Hematopoietic multipotent progenitor cell treated with erythropoietin and hydrocortisone succinate and interleukin-3 and kit ligand, for 17 days (in vitro differentiated cells): ENCODE measurements at regions not wholly inside any gene's neighbourhood (a gene's known extent, or its start where the extent isn't known, plus 50 kb on each side); places are given as distances from the start of the nearest gene placed in this dataset.
"Not testable (repeated sequence)": the region's sequence is repeated elsewhere in the genome, so short reads cannot be mapped to it uniquely, and the experiment has no call there.

Experiments
- DNase-seq: peaks from one replicate; pipeline ENCODE4 v3.0.0-alpha.2; 2015; ENCODE audit warnings: low spot score

DNA sequence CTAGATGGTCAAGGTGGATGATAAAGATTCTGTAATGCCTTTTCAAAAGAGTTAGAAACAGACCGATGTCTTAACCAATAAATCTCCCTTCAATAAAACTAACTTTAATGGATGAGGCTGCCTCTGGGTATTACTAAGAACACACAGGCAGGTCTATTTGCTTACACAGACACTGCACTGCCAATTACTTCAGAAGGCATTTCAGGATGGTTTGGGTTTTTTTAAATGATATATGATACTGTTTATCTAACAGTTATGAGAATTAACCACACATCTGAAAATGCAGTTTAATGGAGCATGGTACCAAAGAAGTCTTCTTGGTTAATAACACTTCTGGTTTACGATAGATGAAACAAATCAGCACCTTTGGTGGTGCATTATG lies 367.9 kb upstream of the GRAMD2B start:
- DNase-seq = no peak

DNA sequence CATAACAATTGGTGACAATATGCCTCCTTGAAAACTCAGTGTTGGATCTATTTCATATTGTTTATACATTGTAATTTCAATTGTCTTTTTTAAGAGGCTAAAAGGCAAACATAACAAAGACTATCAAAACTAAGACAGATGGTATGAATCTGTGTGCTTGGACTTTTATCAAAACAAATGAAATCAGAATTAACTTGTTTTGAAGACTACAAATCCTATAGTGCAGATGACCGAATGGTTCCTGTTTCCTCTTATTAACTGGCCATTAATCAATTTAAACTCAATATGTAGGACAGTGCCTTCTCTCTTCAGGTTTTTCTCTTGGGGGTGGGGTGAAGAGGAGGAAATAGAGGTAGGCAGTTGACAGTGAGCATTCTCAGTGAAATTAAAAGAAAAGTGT lies 366.9 kb upstream of the GRAMD2B start:
- DNase-seq = no peak

DNA sequence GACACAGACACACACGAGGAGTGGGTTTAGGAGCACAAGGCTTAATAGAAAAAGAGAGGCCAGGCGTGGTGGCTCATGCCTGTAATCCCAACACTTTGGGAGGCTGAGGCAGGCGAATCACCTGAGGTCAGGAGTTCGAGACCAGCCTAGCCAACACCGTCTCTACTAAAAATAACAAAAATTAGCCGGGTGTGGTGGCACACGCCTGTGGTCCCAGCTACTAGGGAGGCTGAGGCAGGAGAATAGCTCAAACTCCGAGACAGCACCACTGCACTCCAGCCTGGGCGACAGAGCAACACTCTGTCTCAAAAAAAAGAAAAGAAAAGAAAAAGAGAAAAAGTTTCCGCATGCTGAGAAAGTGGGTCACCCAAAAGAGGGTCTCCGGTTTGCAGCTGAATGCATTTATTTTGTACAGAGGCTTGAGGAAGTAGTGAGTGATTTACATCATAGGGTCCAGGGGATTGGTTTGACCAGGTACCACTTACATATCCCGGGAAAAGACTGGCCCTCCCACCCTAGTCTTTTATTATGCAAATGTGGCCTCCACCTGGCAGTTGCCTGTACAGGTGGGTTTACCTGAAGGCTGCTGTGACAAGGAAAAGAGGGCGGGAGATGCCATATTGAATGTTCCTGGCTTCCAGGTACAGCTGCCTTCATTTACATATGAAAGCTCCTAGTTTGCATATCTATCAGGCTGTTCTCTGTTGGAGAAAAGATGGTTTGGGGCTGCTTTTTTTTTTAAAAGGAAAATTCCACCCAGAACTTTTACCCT lies 366.2 kb upstream of the GRAMD2B start:
- no peak for DNase-seq

DNA sequence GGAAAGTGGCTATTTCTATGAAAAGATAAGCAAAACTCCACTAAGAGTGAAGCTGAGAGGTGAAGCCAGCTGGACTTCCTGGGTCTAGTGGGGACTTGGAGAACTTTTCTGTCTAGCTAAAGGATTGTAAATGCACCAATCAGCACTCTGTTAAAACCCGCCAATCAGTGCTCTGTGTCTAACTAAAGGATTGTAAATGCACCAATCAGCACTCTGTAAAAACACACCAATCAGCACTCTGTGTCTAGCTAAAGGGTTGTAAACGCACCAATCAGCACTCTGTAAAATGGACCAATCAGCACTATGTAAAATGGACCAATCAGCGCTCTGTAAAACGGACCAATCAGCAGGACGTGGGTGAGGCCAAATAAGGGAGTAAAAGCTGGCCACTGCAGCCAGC lies 364.8 kb upstream of the GRAMD2B start:
- not testable (repeated sequence) for DNase-seq

DNA sequence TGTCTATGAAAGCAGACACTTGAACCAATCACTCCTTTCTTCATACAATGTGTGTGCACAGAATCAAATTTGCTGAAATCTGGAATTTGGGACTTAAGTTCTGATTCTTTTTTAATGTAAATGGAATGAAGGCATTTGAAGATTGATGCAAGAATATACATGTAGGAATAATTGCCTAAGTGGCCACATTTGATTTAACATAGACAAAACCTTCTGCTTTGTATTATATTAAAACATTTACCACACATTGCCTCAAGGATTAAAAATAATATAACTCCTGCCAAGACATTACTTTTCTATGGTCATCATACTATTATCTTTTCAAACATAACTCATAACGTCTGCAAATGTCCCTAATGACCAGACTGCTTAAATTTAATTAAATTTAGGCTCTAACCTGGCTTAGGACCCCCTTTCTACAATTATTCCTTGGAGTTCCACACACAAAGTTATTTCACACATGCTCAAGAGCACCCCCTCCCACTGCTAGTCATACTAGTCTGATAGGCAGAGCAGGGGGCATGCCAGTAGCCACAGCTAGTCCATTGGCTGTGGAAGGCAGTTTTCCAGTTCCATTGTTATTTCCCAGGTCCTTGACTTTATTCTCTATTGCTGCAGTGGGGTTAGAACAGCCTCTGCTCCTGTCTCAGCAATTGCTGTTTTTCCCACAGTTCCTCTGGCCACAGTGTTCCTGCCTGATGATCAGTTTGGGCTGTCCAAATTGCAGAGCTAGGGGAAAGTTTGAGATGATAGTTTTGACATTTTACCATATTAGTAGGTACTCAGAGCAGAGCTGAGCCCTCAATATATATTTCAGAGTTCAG lies 360.6 kb upstream of the GRAMD2B start:
- no peak for DNase-seq

DNA sequence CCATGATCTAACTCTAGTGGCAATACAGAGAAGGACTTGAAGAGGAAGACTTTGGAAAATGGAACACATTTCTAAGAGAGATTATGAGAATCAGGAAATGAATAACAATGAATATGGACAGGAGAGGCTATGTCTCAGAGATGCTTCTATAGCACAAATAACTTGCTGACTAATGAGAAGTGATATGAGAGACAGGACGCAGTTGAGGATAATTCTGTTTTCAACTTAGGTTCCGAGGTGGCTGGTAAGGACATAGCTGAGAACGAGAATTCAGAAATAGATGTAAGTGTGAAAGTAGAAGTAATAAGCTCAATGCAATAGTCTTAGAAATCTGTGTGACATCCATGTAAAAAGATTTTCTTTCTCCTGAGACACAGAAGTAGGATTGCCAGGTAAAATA lies 358.1 kb upstream of the GRAMD2B start:
- no peak for DNase-seq

DNA sequence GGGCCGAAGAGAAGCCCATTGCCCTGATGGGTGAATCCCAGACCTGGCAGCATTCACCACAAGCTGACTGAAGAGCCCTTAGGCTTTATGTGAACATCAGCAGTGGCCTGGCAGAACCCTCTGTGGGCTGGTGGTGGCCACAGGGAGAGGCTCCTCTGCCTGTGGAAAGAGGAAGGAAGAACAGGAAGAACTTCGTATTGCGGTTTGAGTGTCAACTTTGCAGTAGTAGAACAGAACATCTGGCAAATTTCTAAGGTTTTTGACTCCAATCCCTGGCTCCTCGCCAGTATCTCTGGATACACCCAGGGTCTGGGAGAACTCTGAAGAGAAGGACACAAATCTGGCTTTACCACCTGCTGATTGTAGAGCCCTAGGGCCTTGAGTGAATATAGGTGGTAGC lies 356.4 kb upstream of the GRAMD2B start:
- no peak for DNase-seq

DNA sequence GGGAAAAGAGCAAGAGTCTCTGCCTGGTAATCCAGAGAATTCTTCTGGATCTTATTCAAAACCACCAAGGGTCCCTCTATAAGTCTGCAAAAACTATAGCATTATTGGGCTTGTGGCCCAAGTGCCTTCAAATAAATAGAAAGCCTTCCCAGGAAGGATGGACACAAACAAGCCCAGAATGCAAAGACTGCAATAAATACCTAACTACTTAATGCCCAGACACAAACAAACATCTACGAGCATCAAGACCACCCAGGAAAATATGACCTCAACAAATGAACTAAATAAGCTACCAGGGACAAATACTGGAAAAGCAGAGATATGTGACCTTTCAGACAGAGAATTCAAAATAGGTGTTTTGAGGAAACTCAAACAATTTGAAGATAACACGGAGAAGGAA lies 355.8 kb upstream of the GRAMD2B start:
- DNase-seq = no peak

DNA sequence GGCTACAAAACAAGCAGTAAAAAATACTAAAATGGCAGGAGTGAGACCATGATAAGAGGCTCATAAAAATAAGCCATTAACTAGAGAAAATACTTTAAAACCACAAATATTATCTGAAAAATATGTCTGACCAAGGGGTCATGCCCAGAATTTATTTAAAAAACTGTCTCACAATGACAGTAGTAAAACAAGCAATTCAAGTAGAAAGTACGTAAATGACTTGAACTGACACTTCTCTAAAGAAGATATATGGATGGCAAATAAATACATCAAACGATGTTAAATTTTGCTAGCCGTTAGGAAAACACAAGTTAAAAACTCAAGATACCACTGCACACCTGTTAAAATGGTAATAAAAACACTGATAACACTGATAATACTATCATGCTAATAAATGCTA lies 353.9 kb upstream of the GRAMD2B start:
- DNase-seq = no peak

DNA sequence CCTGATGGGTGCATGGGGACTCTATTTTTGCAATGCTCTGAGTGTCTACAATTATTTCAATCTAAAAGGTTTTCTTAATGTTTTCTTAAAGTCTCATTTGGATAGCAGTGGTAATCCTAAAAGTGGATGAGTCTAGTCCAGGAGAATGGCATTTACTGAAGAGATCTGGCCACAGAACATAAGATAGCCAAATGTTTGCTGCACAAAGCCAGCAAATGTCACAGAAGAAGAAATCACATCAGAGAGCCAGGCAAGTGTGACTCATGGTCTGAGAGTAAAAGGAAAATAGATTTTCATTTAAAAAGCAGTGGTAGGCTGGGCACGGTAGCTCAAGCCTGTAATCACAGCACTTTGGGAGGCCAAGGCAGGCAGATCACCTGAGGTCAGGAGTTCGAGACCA lies 352.7 kb upstream of the GRAMD2B start:
- no peak for DNase-seq

DNA sequence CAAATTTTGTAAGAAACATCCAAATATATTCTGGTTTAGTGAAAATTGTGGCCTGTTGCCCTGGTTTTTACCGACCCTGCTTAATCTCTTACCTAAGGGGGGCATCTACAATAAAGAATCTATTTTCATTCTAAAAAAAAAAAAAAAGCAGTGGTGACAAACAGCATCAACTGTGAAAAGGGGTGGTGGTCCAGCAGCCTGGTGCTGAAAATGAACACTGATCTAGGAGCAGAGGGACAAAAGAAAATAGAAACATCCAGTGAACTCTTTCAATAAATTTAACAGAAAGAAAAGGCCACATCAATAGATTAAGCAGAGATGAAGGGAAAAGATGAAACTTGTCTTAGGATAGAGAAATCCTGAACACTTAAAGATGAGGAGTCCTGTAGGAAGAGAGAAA lies 348.7 kb upstream of the GRAMD2B start:
- DNase-seq = no peak

DNA sequence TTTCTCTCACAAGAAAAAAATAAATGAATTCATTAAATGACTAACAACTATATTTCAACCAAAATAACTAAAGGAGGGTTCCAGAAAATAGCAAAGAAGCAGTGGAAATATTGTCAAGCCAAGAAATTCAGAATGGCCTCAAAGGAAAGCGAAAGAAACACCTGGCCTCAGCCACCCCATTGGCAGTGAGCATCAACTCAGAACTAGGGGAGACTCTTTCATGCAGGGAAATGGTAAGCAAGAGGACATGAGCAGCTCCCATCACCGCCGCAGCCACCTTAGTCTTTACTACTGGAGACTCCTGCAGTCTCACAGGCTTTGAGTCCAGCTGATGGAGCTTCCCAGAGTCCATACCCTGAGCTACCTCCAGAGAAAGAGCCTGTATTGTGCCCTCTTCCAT lies 343.9 kb upstream of the GRAMD2B start:
- no peak for DNase-seq

DNA sequence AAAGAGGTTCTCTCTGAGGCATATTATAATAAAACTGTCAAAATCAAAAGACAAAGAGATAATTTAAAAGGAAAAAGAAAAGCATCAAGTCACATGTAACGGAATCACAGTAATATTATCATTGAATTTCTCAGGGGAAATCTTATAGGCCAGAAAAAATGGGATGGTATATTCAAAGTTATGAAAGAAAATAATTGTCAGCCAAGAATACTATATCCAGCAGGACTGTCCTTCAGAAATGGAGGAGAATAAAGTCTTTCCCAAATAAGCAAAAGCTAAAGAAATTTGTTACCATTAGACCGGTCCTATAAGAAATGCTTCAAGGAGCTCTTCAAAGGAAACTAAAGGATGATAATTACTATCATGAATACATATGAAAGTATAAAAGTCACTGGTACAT lies 342.0 kb upstream of the GRAMD2B start:
- DNase-seq = no peak

DNA sequence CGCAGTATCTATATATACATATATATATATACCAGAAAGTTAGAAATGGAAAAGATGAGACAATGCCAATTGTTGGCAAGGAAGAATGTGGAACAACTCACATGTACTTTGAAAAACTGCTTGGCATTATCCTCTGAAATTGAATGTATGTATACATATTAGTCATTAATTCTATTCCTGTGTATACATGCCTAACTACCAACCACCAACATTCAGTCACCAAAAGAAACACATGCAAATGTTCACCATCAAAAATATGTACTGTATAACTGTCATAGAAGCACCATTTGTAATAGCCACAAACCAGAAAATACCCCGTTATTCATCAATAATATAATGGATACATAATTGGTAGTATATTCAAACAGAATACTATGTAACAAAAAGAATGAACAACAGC lies 330.2 kb upstream of the GRAMD2B start:
- DNase-seq = no peak

DNA sequence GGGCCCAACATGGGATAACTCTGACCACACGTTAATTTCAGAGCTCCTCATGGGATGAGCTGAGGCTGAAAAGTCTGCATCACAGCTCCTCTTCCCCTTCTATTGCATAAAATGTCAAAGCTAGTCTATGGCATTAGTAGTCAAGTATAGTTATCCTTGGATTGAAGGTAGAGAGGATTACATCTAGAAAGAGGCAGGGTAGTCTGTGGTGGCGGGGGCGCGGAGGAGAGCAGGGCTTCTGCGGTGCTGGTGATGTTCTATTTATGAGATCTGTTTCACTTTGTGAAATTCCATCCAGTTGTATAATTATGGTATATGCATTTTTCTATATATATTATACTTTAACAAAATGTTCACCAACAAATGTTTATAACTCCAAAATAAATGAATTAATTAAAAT lies 329.5 kb upstream of the GRAMD2B start:
- no peak for DNase-seq

DNA sequence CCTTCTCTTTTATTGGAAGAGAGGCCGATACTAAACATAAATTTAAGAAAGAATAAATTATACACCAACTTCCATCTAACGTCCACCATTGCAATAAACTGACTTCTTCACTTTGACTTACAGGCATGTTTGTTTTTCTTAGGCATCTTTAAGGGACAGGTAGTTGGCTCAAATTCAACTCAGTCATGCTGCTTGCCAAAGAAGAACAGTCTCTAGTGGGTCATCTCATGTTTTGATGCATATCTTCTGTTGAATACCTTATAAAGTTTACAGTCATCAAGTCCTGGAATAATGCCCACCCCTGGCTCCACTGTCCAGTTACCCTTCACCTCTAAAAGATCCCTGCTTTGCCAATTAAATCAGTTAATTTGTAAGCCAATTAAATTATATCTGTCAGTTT lies 328.2 kb upstream of the GRAMD2B start:
- DNase-seq = no peak

DNA sequence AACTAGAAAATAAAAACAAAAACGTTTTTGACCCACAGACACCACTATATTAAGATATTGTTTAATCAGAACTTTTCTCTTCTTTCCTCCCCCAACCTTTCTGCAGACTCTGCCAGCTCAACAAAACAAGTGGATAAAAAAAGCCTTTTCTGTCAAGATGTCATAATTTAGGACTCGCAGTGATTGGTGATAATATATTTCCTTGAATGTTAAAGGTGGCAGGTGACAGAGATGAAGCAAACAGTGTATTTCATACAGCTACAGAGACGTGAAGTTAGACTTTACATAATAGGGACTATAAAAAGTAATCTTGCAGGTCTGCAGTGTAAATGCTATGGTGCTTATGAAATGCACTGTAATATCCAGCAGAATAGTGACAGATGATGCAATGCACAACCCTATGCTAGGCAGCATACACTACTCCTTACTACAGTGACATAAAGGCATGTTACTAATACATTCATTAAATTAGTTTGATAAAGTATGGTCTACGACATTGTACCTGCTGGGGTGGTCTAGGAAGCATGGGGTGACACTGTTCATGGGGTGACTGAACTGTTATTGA lies 326.7 kb upstream of the GRAMD2B start:
- no peak for DNase-seq

DNA sequence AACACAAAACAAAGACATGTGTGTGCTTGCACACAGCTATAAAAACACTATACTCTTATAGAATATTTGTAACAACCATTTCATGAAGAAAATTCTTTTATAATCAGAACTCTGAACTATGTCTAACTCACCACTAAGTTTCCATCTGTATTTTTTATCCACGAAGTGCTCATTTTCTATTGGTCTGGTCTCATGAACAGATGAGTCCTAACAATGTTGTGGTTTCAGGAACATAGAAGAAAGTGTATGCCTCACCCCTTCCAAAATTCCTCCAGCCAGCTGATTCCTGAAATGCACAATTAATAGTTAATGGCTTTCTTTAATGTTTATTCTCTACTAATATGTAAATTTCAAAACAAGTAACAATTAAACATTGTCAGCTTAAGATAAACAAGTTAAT lies 325.3 kb upstream of the GRAMD2B start:
- no peak for DNase-seq

DNA sequence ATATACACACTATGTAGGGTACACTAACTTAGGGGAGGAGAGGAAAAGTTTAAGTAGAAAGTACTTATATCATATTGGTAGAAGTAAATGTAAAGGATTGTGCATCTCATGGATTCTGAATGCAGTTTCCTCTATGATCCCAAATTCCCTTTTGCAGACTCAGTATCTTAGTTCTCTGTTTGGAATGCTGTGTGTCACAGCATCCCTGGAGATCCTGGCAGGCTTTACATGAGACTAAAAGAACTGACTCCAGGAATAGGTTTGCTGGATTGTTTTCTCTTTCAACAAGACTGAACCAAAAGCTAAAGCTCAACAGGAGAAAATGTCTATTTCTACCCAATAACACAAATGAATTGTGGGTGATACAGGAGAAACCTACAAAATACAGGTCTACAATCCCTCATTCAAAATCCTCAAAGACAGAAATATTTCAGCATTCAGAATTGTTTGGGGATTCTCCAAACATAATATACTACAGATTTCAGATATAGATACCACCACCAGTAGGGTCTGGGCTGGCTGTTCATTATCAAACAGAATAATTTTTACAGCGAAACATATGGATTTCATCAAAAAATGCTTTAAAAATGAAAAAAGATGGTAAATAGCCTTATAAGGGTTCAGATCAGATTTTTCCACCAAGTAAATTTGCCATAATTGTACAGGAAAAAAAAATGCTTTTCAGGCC lies 324.7 kb upstream of the GRAMD2B start:
- no peak for DNase-seq

DNA sequence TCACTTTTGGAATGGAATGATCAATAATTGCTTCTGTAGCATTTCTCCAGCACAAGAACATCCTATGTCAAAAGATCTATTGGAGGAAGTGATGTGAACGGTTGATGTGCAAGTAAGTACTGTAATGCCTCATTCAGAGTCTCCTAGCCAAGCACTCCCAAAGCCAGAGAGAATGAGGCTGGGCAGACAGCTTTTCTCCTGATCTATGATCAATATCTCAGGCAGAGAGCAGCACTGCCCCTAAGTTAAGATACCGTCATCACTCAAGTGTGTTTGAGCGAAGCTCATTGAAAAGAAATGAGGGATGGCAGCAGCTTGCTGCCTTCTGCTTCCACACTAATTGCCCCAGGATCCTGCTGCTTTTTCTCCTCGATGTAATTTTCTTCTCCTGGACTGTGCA lies 324.1 kb upstream of the GRAMD2B start:
- DNase-seq = no peak

DNA sequence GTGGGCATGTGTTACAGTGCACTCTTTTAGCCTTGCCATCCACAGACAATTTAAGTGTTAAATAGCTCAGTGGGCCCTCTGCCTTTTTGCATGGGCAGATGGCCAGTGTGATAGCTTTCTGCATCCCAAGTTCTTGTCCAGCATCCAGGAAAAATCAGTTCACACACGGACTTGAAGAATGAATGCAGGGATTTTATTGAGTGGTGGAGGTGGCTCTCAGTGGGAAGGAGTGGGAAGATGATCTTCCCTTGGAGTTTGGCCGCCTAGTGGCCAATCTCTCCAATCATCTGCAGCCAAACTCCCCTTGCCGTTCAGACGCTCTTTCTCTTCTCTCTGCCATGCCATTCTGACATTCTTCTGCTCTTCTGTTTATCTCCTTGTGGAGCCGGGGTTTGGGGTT lies 322.4 kb upstream of the GRAMD2B start:
- no peak for DNase-seq

DNA sequence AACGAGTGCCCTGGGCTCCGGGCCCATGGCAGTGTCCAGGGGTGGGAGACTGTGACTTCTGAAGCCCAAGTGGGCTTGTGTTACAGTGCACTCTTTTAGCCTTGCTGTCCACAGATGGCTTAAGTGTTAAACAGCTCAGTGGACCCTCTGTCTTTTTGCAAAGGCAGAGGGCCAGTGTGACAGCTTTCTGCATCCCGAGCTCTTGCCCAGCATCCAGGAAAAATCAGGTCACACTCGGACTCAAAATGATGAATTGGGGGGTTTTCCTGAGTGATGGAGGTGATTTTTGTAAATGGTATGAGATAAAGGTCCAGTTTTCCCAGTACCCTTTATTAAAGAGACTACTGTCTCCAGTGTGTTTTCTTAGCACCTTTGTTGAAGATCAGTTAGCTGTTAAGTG lies 321.3 kb upstream of the GRAMD2B start:
- no peak for DNase-seq

DNA sequence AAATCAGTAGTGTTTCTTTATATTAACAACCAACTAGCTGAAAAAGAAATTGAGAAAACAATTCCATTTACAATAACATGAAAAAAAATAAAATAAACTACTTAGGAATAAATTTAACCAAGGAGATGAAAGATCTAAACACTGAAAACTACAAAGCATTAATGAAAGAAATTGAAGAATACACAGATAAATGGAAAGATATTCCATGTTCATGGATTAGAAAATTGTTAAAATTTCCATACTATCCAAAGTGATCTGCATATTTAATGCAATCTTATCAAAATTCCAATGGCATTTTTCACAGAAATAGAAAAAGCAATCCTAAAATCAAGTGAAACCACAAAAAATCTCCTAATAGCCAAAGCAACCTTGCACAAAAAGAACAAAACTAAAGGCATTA lies 320.2 kb upstream of the GRAMD2B start:
- no peak for DNase-seq
